ENCODE measurements at regions not wholly inside any gene's neighbourhood (a gene's known extent, or its start where the extent isn't known, plus 50 kb on each side); places are given as distances from the start of the nearest gene placed in this dataset.

GRCh38 chr14:56894591-56894991, 84.3 kb upstream of the OTX2 start:
- no peak for TF ChIP-seq CTCF (IDR thresholded peaks at IDR 0.05)
- TF ChIP-seq POLR2A (IDR thresholded peaks at IDR 0.05) = no peak
